Endothelial cell (in vitro differentiated cells): ENCODE measurements at regions not wholly inside any gene's neighbourhood (a gene's known extent, or its start where the extent isn't known, plus 50 kb on each side); places are given as distances from the start of the nearest gene placed in this dataset.

Experiments used
- DNase-seq: peaks from one replicate; pipeline ENCODE4 v3.0.0; 2021; ENCODE audit warnings: low spot score
- H3K27ac Mint-ChIP-seq: one replicate; pipeline ENCODE4 v1.8.0; 2021; ENCODE audit warnings: mixed read lengths, inconsistent platforms; ENCODE audit not compliant: unreplicated experiment
- H3K27me3 Mint-ChIP-seq: one replicate; pipeline ENCODE4 v1.8.0; 2021; ENCODE audit warnings: mild to moderate bottlenecking, moderate library complexity, mixed read lengths, inconsistent platforms; ENCODE audit not compliant: unreplicated experiment
- H3K36me3 Mint-ChIP-seq: one replicate; pipeline ENCODE4 v1.8.0; 2021; ENCODE audit warnings: mild to moderate bottlenecking, low read depth, mixed read lengths, inconsistent platforms; ENCODE audit not compliant: unreplicated experiment
- H3K4me1 Mint-ChIP-seq: one replicate; pipeline ENCODE4 v1.8.0; 2021; ENCODE audit warnings: mild to moderate bottlenecking, mixed read lengths, inconsistent platforms; ENCODE audit not compliant: unreplicated experiment
- H3K4me3 Mint-ChIP-seq: one replicate; pipeline ENCODE4 v1.8.0; 2021; ENCODE audit warnings: mild to moderate bottlenecking, mixed read lengths, inconsistent platforms; ENCODE audit not compliant: unreplicated experiment
- H3K9me3 Mint-ChIP-seq: one replicate; pipeline ENCODE4 v1.8.0; 2021; ENCODE audit warnings: mixed read lengths, inconsistent platforms; ENCODE audit not compliant: unreplicated experiment
- TF ChIP-seq, protein P1 (sequence below): fragments of 200-600 bp; sonication (generic); IDR thresholded peaks from one replicate; pipeline ENCODE4 v1.5.0; 2021; ENCODE audit warnings: antibody characterized with exemption; ENCODE audit not compliant: unreplicated experiment

GRCh38 chr1:68378296-68379084, 71.3 kb downstream of the RPE65 start:
- no peak overlapping the region for H3K27ac Mint-ChIP-seq
- H3K4me3 Mint-ChIP-seq, result no peak overlapping the region
- no peaks in the 10 kb centered on the region for H3K36me3 Mint-ChIP-seq
- DNase-seq, result no peak
- TF ChIP-seq, protein P1, sequence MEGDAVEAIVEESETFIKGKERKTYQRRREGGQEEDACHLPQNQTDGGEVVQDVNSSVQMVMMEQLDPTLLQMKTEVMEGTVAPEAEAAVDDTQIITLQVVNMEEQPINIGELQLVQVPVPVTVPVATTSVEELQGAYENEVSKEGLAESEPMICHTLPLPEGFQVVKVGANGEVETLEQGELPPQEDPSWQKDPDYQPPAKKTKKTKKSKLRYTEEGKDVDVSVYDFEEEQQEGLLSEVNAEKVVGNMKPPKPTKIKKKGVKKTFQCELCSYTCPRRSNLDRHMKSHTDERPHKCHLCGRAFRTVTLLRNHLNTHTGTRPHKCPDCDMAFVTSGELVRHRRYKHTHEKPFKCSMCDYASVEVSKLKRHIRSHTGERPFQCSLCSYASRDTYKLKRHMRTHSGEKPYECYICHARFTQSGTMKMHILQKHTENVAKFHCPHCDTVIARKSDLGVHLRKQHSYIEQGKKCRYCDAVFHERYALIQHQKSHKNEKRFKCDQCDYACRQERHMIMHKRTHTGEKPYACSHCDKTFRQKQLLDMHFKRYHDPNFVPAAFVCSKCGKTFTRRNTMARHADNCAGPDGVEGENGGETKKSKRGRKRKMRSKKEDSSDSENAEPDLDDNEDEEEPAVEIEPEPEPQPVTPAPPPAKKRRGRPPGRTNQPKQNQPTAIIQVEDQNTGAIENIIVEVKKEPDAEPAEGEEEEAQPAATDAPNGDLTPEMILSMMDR, result no peak
- no peaks in the 10 kb centered on the region for H3K27me3 Mint-ChIP-seq
- H3K9me3 Mint-ChIP-seq, result no peaks in the 10 kb centered on the region
- H3K4me1 Mint-ChIP-seq, result no peaks in the 10 kb centered on the region

- no peak overlapping the region for H3K27ac Mint-ChIP-seq
- no peaks in the 10 kb centered on the region for H3K36me3 Mint-ChIP-seq
- H3K4me1 Mint-ChIP-seq, result no peaks in the 10 kb centered on the region
- no peaks in the 10 kb centered on the region for H3K27me3 Mint-ChIP-seq
- no peak overlapping the region for H3K4me3 Mint-ChIP-seq
- TF ChIP-seq, protein P1, result no peak
- no peaks in the 10 kb centered on the region for H3K9me3 Mint-ChIP-seq
- DNase-seq, result no peak
Measured at GRCh38 chr1:68377098-68377497, 72.7 kb downstream of the RPE65 start.

DNA sequence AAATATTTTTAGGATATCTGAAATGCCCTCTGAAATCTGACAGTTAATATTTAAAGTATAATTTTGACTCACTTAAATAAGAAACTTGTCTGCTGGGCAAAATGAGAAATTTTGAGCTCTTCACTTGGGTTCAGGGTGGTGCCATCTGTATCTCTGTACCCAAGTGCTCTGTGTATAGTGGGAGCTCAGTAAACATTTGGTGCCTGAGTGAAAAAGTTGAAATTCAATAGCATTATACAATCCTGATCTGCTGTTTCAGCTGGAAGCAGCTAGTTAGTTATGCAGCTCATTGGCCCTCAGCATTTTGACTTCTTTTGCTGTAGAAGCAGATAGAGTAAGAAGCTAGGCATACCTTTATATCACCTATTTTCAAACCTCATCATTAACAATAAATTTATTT, 73.3 kb downstream of the RPE65 start:
- Mint-ChIP-seq H3K27me3 (no peaks in the 10 kb centered on the region), H3K9me3 (no peaks in the 10 kb centered on the region), H3K4me1 (no peaks in the 10 kb centered on the region), H3K27ac (no peak overlapping the region), H3K4me3 (no peak overlapping the region), H3K36me3 (no peaks in the 10 kb centered on the region)
- TF ChIP-seq, protein P1, result no peak
- DNase-seq, result no peak

DNA sequence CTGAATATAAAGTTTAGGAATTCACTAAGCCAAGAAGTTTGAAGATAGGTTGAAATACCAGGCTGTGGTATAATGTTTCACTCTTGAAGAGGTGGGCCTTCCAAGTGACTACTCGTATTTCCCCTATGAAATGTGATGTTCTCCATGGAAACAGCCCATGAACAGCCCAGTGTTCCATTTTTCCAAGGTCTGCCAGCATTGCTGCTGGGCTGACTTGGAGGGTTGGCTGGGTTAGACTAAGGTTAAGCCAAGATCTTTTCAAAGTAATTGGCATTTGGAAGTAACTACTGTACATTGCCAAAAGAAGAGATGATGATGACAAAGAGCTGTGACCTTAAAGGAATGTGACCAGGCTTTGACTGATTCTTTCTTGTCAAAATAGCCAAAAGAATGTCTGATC, 73.8 kb downstream of the RPE65 start:
- Mint-ChIP-seq H3K36me3 (no peaks in the 10 kb centered on the region), H3K9me3 (no peaks in the 10 kb centered on the region), H3K4me1 (no peaks in the 10 kb centered on the region), H3K27ac (no peak overlapping the region), H3K4me3 (no peak overlapping the region), H3K27me3 (no peaks in the 10 kb centered on the region)
- no peak for DNase-seq
- TF ChIP-seq, protein P1, result no peak

- Mint-ChIP-seq H3K36me3 (no peaks in the 10 kb centered on the region), H3K4me3 (no peak overlapping the region), H3K9me3 (no peaks in the 10 kb centered on the region), H3K4me1 (no peaks in the 10 kb centered on the region), H3K27ac (no peak overlapping the region), H3K27me3 (no peaks in the 10 kb centered on the region)
- TF ChIP-seq, protein P1, result no peak
- DNase-seq, result no peak
Measured at GRCh38 chr1:68373173-68373572, 76.6 kb downstream of the RPE65 start.
